ENCODE measurements at regions not wholly inside any gene's neighbourhood (a gene's known extent, or its start where the extent isn't known, plus 50 kb on each side); places are given as distances from the start of the nearest gene placed in this dataset.

- no peak for DNase-seq (ENCODE audit: low spot score)
- in situ Hi-C loops (cut with MboI; ENCODE audit: low sequenced_read_pairs, unreplicated experiment): no loop called here
These were observed 56.7 kb upstream of the PHACTR3 start for GRCh38 chr20:59547596-59547995.

More at GRCh38 chr20:59547596-59547995, 56.7 kb upstream of the PHACTR3 start:
- TF ChIP-seq CTCF (IDR thresholded peaks at IDR 0.05; ENCODE audit: borderline replicate concordance, control extremely low read depth, extremely low read depth, insufficient read depth, missing control alignments): no peak
